ENCODE measurements at regions not wholly inside any gene's neighbourhood (a gene's known extent, or its start where the extent isn't known, plus 50 kb on each side); places are given as distances from the start of the nearest gene placed in this dataset.

DNA sequence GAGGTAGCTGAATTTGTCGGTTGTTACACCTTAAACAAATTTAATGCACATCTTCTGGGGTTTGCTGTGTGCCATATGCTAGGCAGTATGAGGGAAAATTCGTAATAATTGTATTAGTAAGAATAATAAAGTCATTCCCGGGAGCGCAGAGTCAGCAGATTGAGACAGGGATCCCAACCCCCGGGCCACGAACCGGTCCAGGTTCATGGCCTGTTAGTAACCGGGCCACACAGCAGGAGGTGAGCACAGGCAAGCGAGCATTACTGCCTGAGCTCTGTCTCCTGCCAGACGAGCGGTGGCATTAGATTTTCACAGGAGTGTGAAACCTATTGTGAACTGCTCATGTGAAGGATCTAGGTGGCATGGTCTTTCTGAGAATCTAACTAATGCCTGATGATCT, 114.9 kb downstream of the PCDH7 start:
- in situ Hi-C loops (cut with HindIII; ENCODE audit: low sequenced_read_pairs) = no loop called here
- no peak for DNase-seq (ENCODE audit: low spot score)

DNA sequence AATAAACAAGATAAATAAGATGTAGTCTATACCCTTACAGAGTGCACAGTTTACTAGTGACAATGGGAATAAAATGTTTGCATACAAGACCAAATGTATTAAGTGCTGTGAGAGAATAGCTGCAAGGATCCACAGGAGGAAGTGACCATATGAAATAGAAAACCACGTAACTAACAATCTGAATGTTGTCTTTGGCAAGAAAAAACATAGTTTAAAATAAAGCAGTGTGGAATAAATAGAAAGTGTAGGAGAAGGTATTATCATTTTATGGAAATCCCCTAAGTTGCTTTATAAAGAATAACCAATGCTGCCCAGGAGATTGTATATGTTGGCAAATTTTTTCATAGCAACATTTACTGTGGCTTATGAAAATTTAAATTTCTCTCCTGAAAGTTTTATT, 116.1 kb downstream of the PCDH7 start:
- in situ Hi-C loops (cut with HindIII; ENCODE audit: low sequenced_read_pairs) = no loop called here
- DNase-seq (ENCODE audit: low spot score) = no peak

DNA sequence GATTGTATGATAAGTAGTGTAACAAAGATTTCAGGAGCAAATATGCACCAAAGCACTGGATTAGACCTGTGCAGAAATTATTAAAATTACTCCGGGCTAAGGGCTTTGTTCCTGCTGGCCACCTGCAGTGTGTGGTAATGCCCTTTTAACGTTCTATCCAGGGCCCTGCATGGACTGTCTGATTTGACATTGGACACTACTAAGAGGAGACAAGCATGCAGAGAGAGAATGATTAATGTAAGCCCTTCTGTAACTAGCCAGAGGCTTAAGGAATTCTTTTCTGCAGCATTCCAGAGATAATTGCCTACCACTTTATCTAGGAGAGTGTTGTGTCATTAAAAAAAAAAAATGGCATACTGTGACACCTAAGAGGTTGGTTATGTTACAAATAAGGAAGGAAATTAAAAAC, 117.0 kb downstream of the PCDH7 start:
- DNase-seq (ENCODE audit: low spot score) = no peak
- in situ Hi-C loops (cut with HindIII; ENCODE audit: low sequenced_read_pairs) = no loop called here

DNA sequence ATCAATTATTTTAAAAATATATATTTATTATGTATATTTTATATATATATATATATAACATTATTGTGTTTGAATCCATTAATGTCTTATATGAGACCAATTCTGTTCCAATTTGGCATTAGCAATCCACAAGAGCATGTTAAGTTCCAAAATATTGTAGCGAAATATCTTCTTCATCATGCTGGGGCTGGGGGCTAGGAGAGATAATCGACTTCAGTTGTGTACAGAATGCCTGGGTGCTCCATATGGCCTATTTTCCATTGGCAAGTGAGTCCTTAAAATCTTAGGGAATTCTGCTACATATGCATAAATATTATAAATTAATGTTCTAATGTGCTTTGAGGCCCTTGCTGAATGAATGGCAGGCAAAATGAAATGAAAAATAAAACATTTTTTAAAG, 117.7 kb downstream of the PCDH7 start:
- in situ Hi-C loops (cut with HindIII; ENCODE audit: low sequenced_read_pairs) = no loop called here
- DNase-seq (ENCODE audit: low spot score) = no peak

DNA sequence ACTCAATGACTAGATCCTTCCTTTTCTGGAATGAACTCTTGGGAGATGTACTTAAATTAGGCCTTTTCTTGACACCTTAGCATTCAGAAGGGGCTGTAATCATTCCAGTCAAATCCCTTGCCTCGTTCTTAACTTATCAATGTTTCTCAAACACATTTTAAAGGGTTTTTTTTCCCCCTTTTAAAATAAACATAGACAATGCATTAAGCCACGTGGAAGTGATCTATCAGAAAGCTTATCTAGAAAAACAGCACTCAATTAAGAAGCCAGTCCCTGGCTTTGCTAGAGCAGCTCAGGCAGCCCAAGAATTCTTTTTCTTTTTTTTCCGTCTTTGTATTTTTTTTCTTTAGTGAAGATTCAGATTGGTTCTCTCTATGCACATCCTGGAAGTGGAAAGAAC, 118.2 kb downstream of the PCDH7 start:
- in situ Hi-C loops (cut with HindIII; ENCODE audit: low sequenced_read_pairs) = no loop called here
- DNase-seq (ENCODE audit: low spot score) = no peak

DNA sequence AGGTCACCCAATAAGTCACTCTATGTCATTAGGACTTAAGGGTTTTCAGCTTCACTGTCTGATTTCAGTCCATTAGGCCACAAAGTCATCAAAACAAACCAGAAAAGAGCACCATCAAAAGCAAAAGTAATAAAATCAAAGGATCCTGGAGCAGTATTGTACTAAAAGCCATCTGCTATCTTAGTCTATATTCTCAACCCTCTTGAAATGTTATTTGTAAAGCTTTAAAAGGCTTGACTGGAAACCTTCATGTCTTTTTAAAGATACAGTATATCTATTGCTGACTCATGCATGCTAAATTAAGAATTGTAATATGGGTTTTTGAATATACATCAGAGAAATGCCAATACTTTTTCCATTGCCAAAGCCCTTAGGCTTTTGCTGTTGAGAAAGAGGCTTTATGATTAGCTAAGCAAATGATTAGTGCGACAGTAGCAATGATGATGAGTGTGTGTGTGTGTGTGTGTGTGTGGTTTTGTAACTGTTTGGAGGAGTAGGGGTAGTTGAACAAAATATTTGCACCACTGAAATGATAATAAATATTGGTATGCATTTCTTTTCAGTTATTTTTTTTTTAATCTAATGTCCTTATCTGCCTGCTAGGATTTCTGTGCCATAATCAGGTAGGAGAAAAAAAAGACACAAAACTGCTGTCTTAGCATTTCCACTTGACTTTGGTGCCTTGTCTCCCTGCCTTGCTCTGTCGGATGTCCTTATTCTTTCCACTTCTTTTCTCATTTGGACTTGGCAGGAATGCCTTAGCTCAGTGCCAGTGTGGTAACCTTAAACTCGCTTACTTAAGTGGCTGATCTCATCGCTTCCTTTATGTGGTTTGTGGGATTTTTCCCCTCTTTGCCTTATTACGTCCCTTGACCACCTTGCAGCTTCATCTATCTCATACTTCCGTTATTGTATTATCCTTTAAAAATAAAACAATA, 119.7 kb downstream of the PCDH7 start:
- in situ Hi-C loops (cut with HindIII; ENCODE audit: low sequenced_read_pairs) = no loop called here
- no peak for DNase-seq (ENCODE audit: low spot score)

DNA sequence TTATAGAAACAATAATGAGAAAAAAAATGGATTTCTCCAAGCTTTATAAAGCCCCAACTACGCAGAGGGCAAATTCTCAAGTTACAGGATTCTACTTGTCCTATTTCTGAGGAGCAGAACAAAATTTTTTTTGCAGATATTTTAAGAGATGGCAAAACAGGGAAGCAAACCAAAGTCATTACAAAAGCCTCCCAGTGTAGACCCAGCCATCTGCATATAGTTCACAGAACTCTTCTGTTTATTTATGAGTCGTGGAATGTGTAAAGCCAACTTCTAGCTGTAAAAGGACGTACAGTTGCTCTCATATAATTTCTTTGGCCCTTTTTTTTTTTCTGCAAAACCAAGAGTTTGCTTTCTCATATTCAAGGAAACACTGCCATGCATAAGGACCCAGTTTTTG, 120.4 kb downstream of the PCDH7 start:
- in situ Hi-C loops (cut with HindIII; ENCODE audit: low sequenced_read_pairs) = no loop called here
- no peak for DNase-seq (ENCODE audit: low spot score)

DNA sequence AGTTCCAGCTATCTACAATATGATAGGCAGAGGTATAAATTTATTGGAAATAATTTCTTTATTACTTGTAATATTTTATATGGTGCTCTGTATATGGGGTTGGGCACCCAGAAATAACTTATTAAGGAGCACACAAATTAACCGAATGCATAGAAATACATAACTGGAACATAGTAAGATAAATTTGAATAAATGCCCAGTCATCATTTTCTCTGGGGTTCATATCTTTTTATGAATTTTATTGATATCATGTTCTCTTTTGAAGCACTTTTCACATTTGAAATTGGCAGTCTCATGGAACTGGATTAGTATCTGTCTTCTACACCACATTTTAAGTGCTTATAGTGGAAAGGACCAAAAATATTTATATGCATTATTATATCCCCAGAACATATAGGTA, 122.0 kb downstream of the PCDH7 start:
- in situ Hi-C loops (cut with HindIII; ENCODE audit: low sequenced_read_pairs) = no loop called here
- no peak for DNase-seq (ENCODE audit: low spot score)

DNA sequence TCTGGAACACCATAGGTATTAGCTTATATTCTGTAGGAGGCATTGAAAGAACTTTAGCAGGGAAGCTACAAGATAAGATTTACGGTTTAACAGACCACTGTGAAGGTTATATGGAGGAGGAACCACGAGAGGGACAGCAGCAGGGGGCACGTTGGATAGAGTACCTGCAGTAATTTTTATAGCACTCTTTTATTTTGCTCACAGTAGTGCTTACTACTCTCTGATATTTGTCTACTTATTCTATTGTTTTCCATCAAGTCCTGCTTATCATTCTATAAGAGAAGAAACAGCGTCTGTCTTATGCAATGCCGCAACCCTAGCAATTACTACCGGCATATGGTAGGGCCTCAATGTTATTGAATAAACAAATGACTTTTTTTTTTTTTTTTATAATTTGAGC, 122.5 kb downstream of the PCDH7 start:
- DNase-seq (ENCODE audit: low spot score) = no peak
- in situ Hi-C loops (cut with HindIII; ENCODE audit: low sequenced_read_pairs) = no loop called here

DNA sequence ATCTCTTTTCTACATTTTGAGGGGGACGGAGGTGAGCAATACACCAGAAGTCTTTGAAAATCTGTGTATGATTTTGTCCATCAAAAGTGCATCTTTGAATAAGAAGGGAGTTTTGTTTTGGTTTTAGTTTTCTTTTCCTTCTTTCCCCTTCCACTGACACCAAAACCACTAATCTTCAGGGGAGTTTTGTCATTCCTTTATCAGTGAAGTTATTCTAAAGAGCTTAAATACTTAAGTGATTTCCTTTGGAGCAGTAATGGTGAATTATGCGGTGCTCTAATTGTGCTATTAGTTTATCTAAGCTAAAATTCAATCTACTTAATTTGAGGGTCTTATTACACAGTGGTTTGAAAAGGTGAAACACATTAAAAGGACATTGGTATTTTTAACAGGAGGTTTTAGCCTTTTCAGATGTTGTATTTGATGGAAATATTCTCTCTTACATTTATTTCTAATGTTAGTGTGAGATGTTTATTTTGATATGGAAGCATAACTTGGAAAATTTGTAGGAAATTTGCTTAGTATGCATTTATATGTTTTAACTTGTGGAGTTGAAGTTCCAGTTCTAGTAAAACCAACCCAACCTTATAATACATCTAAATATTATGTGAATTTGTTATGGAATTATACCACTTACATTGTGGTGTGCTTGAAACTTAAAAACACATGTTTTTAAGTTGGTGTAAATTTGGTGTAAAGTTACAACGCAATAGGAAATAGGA, 124.9 kb downstream of the PCDH7 start:
- no peak for DNase-seq (ENCODE audit: low spot score)
- in situ Hi-C loops (cut with HindIII; ENCODE audit: low sequenced_read_pairs) = no loop called here

DNA sequence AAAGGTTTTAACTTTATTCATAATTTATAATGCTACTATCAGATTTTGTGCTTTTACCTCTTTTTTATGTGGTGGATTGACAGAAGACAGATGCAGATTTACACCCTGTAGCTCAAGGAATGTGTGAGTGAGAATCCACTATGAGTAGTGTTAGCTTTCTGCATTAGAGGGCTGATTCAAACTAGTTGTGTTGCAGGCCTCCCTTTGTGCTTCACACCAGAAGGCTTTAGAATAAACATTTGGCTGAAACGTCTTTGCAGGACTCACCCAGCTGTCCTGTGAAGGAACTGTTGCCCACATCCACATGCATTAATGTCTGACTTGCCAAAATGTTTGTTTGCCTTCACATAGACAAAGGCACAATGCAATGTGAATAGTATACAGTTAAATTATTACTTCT, 127.0 kb downstream of the PCDH7 start:
- in situ Hi-C loops (cut with HindIII; ENCODE audit: low sequenced_read_pairs) = no loop called here
- DNase-seq (ENCODE audit: low spot score) = no peak

DNA sequence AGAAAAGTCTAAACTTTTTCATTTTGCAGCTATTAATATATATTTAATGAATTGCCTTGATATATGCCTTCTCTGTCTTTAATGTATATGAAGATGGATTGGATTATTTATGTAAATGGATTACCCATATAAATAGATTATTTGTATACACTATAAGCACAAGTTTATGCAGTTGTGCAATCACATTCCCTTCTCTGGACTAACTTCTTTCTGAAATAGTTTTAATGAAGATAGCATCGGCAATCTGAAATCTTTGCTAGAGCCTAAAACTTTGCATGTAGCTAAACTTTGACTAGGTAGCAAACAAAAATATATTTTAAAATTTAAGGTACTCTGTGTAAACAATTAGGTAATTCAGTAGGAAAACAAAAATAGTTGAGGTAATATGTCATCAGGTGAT, 127.8 kb downstream of the PCDH7 start:
- in situ Hi-C loops (cut with HindIII; ENCODE audit: low sequenced_read_pairs) = no loop called here
- DNase-seq (ENCODE audit: low spot score) = no peak

DNA sequence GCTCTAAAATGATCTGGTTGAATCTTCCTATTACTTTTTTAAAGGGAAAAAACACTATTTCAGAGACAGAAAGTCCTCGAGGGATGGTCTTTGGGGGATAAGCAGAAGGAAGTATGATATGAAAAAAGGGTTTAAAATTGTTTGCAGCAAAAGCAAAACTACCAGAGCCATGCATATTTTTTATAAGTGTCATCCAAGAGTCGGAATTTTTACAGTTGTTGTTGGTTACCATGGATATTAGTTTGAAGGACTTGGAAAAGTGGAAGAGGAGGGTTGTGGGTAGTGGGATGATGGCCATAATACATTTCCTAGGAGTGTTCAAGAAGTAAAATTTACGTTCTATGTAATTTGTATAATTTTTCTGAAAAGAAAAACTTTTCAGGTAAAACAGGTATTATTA, 134.4 kb downstream of the PCDH7 start:
- no peak for DNase-seq (ENCODE audit: low spot score)
- in situ Hi-C loops (cut with HindIII; ENCODE audit: low sequenced_read_pairs) = no loop called here

DNA sequence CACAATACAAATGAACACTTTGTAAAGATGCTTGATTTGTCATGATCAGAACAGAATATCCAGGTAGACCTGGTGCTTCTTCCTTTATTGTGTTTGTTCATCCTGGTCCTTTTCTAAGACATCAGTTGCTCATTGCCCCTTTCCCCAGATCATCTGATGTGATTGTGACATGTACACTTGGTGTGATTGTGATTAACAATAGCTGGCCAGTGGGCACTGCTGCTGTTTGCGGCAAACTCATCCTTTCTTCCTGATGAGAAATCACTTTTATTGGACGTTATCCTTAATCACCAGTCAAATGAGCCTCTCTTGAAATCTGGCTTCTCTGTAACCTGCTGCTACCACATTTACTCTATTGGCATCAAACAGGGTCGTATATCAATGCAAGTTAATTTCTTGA, 135.1 kb downstream of the PCDH7 start:
- DNase-seq (ENCODE audit: low spot score) = no peak
- in situ Hi-C loops (cut with HindIII; ENCODE audit: low sequenced_read_pairs) = no loop called here

DNA sequence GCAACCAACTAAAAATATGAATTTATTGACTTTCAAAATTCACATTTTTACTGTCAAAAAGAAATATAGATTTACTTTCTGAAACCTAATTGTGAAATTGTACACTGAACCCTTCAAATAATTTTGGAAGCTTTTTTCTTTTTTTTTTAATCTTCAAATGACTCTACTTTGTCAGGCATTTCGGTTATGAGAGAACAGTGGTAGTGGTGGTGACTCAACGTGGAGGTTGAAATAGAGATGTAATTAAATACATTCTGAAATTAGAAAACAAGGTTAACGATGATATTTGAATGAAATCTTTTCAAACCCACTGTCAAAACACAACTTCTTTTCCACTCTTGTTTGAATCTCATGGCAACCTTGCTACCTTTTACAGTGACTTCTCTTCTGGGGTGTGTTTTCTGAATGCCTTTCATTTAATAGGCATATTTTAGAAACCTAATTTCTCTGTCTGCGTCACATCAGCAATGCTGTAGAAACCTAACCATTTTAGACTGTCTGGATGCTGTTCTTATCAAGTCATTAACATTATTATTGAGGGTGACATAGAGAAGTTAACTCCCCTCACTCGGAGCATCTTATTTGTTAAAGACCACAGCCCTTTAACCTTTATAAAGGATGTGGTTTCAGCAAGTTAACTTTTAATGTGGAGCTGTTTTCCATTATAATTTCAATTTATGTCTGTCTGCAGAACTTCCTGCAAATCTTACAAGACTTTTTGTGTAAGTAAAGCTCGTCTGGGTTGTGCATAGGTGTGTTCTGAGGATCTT, 136.8 kb downstream of the PCDH7 start:
- in situ Hi-C loops (cut with HindIII; ENCODE audit: low sequenced_read_pairs) = no loop called here
- DNase-seq (ENCODE audit: low spot score) = no peak

DNA sequence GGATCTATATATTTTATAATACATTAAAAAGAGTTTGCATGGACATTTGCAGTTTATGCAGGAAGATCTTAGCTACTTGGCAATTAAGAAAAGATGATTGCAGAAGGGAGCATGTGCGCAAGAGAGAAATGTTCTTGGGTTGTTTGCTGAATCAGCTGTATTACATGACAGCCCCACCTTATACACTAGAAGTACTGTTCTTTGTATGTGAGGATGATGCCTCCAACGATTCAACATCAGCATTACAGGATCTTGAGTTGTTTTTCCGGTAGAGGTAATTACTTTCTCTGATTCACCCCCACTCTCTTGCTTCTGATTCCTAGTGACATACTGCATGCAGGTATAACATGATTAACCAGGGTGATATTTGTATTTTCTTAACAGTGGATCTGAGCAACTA, 140.8 kb downstream of the PCDH7 start:
- DNase-seq (ENCODE audit: low spot score) = no peak
- in situ Hi-C loops (cut with HindIII; ENCODE audit: low sequenced_read_pairs) = no loop called here

DNA sequence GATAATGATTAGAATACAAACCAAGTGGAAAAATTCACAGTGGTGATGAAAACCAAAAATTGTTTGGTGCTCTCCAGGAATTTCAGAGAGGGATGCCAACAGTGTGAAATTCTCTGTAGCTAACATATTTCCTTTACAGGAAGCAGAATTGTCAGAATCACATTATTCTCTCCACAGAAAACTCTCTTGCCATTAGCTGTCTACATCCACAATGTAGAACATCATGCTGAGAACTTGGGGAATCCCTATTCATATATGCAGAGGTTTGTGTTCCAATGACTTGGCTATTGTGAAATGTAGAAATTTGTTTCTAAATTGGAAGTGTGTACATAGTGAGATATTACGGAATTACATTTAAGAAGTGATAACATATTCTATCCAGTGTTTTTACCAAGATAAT, 142.0 kb downstream of the PCDH7 start:
- in situ Hi-C loops (cut with HindIII; ENCODE audit: low sequenced_read_pairs) = no loop called here
- no peak for DNase-seq (ENCODE audit: low spot score)

DNA sequence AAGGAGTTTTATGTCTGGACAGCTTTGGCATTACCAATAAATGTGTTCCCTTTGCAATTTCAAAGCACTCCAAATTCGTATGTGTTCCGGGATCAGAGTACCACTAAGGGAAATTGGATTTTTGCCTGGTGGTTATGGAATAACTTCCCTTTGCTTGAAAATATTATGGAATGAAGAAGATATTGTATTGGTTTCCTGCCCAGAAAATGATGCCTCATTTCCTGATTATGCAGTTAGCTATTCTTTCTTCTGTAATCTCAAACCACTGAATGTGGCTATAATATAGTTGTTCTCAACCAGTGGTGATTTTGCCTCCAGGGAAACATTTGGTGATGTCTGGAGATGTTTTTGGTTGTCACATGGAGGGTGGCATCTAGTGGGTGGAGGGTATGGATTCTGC, 142.9 kb downstream of the PCDH7 start:
- in situ Hi-C loops (cut with HindIII; ENCODE audit: low sequenced_read_pairs) = no loop called here
- DNase-seq (ENCODE audit: low spot score) = no peak

DNA sequence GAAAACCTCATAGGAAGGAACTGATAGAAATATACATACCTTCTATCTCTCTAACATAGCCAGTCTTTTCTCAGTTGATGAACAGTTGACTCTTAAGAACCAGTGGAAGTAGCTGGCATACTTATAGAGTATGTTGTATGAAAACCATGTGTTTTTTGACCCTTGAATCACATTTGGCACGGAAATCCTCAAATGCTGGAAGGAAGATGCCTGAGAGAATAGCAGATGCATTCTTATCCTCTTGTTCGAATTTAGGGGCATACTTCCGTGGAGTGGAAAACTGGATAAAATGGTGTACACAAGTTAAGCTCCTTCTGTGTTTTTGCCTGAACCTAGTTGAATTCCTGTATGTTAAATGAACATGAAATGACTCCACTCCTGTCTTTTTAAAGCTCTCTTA, 145.5 kb downstream of the PCDH7 start:
- in situ Hi-C loops (cut with HindIII; ENCODE audit: low sequenced_read_pairs) = no loop called here

DNA sequence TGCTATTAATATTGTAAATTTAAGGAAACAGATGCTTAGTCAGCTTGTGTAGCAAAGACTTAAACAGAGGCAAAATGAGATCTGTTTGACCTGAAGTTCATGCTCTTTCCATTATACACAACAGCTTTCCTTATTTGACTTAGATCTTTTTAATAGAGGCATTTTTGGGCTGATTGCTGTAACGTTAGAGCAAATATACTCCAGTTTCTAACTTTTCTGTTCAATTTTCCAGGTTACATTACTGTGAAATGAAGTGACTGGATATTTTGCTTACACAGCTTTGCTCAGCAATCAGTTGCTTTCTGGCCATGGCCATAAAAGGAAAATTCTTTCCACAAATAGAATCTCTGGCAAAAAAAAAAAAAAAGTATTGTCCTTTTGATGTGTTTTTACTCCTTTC, 146.2 kb downstream of the PCDH7 start:
- no peak for DNase-seq (ENCODE audit: low spot score)
- in situ Hi-C loops (cut with HindIII; ENCODE audit: low sequenced_read_pairs) = no loop called here

More for the DNA sequence above, 145.5 kb downstream of the PCDH7 start:
- DNase-seq (ENCODE audit: low spot score) = no peak

Measured in G401 (cell line).